SK-N-SH (cell line): ENCODE measurements at regions not wholly inside any gene's neighbourhood (a gene's known extent, or its start where the extent isn't known, plus 50 kb on each side); places are given as distances from the start of the nearest gene placed in this dataset.
"Not testable (repeated sequence)": the region's sequence is repeated elsewhere in the genome, so short reads cannot be mapped to it uniquely, and the experiment has no call there.

ENCODE experiments used
- CTCF ChIA-PET: fragments of 300-600, 350-600 bp; formaldehyde crosslinking; extraction: SDS; loops from one replicate; lab custom pipeline; 2021; lab: Yijun Ruan, JAX
- POLR2A ChIA-PET: fragments of 350-600 bp; sonication (Branson Sonifier 250); formaldehyde crosslinking; extraction: SDS; loops from one replicate; lab custom pipeline; 2020; ENCODE audit warnings: antibody characterized with exemption, inconsistent platforms; lab: Yijun Ruan, JAX
- DNase-seq: peaks from one replicate; pipeline ENCODE4 v3.0.0; 2012
- H2AFZ ChIP-seq: fragments of 200-600 bp; sonication (generic); 2 replicates; pipeline ENCODE4 v1.8.1; 2016; ENCODE audit warnings: antibody characterized with exemption, mild to moderate bottlenecking, low read depth
- H3F3A ChIP-seq: fragments of 200-600 bp; sonication (generic); replicated peaks from 2 replicates; pipeline ENCODE3; 2016; ENCODE audit warnings: antibody characterized with exemption, mild to moderate bottlenecking; ENCODE audit not compliant: insufficient read depth
- H3K27ac ChIP-seq, 2 experiments: fragments of 200-500 bp in 1 of 2; fragments of 200-600 bp in 1 of 2; sonication (Bioruptor generic) in 1 of 2; sonication (generic), shearing (Covaris generic) in 1 of 2; 2 replicates each; pipeline versions ENCODE4 v1.5.1 to v1.6.1; 2014 to 2016; ENCODE audit warnings: low read depth in 2 of 2, inconsistent platforms in 1 of 2, low read length in 1 of 2, mild to moderate bottlenecking in 1 of 2, mixed read lengths in 1 of 2
- H3K27me3 ChIP-seq: fragments of 200-600 bp; sonication (generic), shearing (Covaris generic); 2 replicates; pipeline ENCODE4 v1.6.1; 2016; ENCODE audit warnings: mixed run types; ENCODE audit not compliant: insufficient read depth
- H3K36me3 ChIP-seq, 2 experiments: fragments of 200-500 bp in 1 of 2; fragments of 200-600 bp in 1 of 2; sonication (Bioruptor generic) in 1 of 2; sonication (generic) in 1 of 2; replicated peaks in 1 of 2; 2 replicates each; pipeline versions ENCODE3 to v1.5.1; 2014 to 2016; ENCODE audit warnings: low read length in 1 of 2, mild to moderate bottlenecking in 1 of 2; ENCODE audit not compliant: insufficient read depth in 2 of 2, control insufficient read depth in 1 of 2
- H3K4me1 ChIP-seq, 2 experiments: fragments of 200-500 bp in 1 of 2; fragments of 200-600 bp in 1 of 2; sonication (Bioruptor generic) in 1 of 2; sonication (generic), shearing (Covaris generic) in 1 of 2; 2 replicates each; pipeline versions ENCODE4 v1.5.1 to v1.6.1; 2014 to 2016; ENCODE audit warnings: low read depth in 1 of 2, low read length in 1 of 2, mixed run types in 1 of 2; ENCODE audit not compliant: insufficient read depth in 2 of 2, control insufficient read depth in 1 of 2
- H3K4me2 ChIP-seq: fragments of 200-600 bp; sonication (generic), shearing (Covaris generic); 2 replicates; pipeline ENCODE4 v1.6.1; 2017; ENCODE audit warnings: mixed run types
- H3K4me3 ChIP-seq, 2 experiments: fragments of 200-500 bp in 1 of 2; fragments of 200-600 bp in 1 of 2; sonication (Bioruptor generic) in 1 of 2; sonication (generic), shearing (Covaris generic) in 1 of 2; 2 replicates each; pipeline versions ENCODE4 v1.5.1 to v1.8.1; 2014 to 2016; ENCODE audit warnings: low read depth in 2 of 2, inconsistent platforms in 1 of 2, low read length in 1 of 2, mild to moderate bottlenecking in 1 of 2, mixed read lengths in 1 of 2, moderate library complexity in 1 of 2
- H3K79me2 ChIP-seq: fragments of 200-600 bp; sonication (generic); 2 replicates; pipeline ENCODE4 v1.8.1; 2017; ENCODE audit warnings: mild to moderate bottlenecking; ENCODE audit not compliant: insufficient read depth
- H3K9ac ChIP-seq: fragments of 200-600 bp; sonication (generic); 2 replicates; pipeline ENCODE4 v1.6.1; 2017; ENCODE audit warnings: mixed run types
- H3K9me2 ChIP-seq: fragments of 200-600 bp; sonication (generic); 2 replicates; pipeline ENCODE4 v1.6.1; 2017; ENCODE audit warnings: mixed run types
- H3K9me3 ChIP-seq: fragments of 200-600 bp; sonication (generic); 2 replicates; pipeline ENCODE4 v1.6.1; 2017; ENCODE audit warnings: mixed run types, mild to moderate bottlenecking, moderate library complexity
- H4K20me1 ChIP-seq: fragments of 200-600 bp; sonication (generic); 2 replicates; pipeline ENCODE4 v1.6.1; 2017; ENCODE audit warnings: mild to moderate bottlenecking, mixed run types; ENCODE audit not compliant: insufficient read depth
- EZH2phosphoT487 ChIP-seq: fragments of 200-600 bp; sonication (generic); IDR thresholded peaks from 2 replicates; pipeline ENCODE4 v1.6.1; 2017; ENCODE audit warnings: low read depth, mixed run types, mild to moderate bottlenecking, antibody characterized with exemption, moderate library complexity, borderline replicate concordance
- FOSL2 ChIP-seq: IDR thresholded peaks from 2 replicates; pipeline ENCODE4 v1.4.0; 2012; ENCODE audit warnings: low read depth, mild to moderate bottlenecking, moderate library complexity, borderline replicate concordance
- FOXJ3 ChIP-seq: sonication (generic); formaldehyde crosslinking; IDR thresholded peaks from 2 replicates; pipeline ENCODE4 v1.5.1; 2020; ENCODE audit warnings: mild to moderate bottlenecking, missing genetic modification reagents
- GABPA ChIP-seq: IDR thresholded peaks from 2 replicates; pipeline ENCODE4 v1.4.0; 2012; ENCODE audit warnings: low read depth, mild to moderate bottlenecking
- GATA2 ChIP-seq: sonication (generic); formaldehyde crosslinking; IDR thresholded peaks from 2 replicates; pipeline ENCODE4 v1.5.0; 2020; ENCODE audit warnings: mild to moderate bottlenecking, missing genetic modification reagents
- IRF3 ChIP-seq: fragments of 150-350 bp; IDR thresholded peaks from 2 replicates; pipeline ENCODE4 v1.6.1; 2016; ENCODE audit warnings: mild to moderate bottlenecking, low read depth, low read length
- MXI1 ChIP-seq: IDR thresholded peaks from 2 replicates; pipeline ENCODE4 v1.6.1; 2012; ENCODE audit warnings: mild to moderate bottlenecking, low read depth, low read length, improper control_type of control experiment
- NFIC ChIP-seq: IDR thresholded peaks from 2 replicates; pipeline ENCODE4 v1.4.0; 2012; ENCODE audit warnings: borderline replicate concordance
- NRF1 ChIP-seq: IDR thresholded peaks from 2 replicates; pipeline ENCODE4 v1.6.1; 2012; ENCODE audit warnings: low read depth, mild to moderate bottlenecking, low read length
- PBX3 ChIP-seq: IDR thresholded peaks from 2 replicates; pipeline ENCODE4; 2012
- RFX5 ChIP-seq: IDR thresholded peaks from 2 replicates; pipeline ENCODE4 v1.6.1; 2012; ENCODE audit warnings: mild to moderate bottlenecking, improper control_type of control experiment, low read length
- SMC3 ChIP-seq: IDR thresholded peaks from 2 replicates; pipeline ENCODE4 v1.6.1; 2012; ENCODE audit warnings: low read depth, low read length, improper control_type of control experiment
- WGBS: methylation state at CpG from one replicate; pipeline ENCODE4 v1.1.6; 2017; ENCODE audit warnings: low lambda C conversion rate; 5-methylcytosine and 5-hydroxymethylcytosine counted together
- TF ChIP-seq, protein P1 (sequence below): fragments of 200-600 bp; sonication (generic); IDR thresholded peaks from 2 replicates; pipeline ENCODE4 v1.6.1; 2017; ENCODE audit warnings: antibody characterized with exemption, mild to moderate bottlenecking, moderate library complexity
- TF ChIP-seq, protein P2 (sequence below): fragments of 150-350 bp; IDR thresholded peaks from 2 replicates; pipeline ENCODE4 v1.6.1; 2017; ENCODE audit warnings: antibody characterized with exemption, low read length, low read depth, borderline replicate concordance
- TF ChIP-seq, protein P3 (sequence below): IDR thresholded peaks from 2 replicates; pipeline ENCODE4 v1.6.1; 2012; ENCODE audit warnings: mild to moderate bottlenecking, low read depth, low read length, moderate library complexity

DNA sequence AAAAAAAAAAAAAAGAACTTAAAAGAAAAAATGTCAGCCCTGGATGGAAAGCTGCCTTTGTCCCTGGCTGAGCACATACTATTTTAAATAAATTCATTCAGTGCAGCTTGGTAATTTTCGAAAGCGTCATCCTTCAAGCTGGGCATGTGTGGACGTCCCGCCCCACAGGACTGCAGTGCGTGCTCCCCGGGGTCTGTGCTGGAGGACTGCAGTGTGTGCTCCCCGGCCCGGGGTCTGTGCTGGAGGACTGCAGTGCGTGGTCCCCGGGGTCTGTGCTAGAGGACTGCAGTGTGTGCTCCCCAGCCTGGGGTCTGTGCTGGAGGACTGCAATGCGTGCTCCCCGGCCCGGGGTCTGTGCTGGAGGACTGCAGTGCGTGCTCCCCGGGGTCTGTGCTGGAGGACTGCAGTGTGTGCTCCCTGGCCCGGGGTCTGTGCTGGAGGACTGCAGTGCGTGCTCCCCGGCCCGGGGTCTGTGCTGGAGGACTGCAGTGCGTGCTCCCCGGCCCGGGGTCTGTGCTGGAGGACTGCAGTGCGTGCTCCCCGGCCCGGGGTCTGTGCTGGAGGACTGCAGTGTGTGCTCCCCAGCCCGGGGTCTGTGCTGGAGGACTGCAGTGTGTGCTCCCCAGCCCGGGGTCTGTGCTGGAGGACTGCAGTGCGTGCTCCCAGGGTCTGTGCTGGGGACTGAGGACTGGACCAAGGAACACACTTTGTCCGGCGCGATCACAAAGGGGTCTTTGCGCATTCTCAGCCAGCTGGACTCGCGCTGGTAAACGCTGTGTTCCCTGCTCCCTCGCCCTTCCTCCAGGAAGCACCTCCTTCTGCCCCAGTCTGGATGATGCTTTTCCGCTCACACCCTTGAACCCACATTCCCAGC lies 86.3 kb downstream of the CPN2 start:
- H3K27ac ChIP-seq = peak overlapping the region in 1 of 2 experiments; percentile 64; a peak in 2 of 4 replicates
- not testable (repeated sequence) for H3K9ac ChIP-seq
- 90% methylated on average over 7 of the region's 37 CpGs for WGBS

GRCh38 chr3:194265505-194265892 lies 85.6 kb downstream of the CPN2 start:
- WGBS = 13% methylated on average over 7 of the region's 19 CpGs
- no peaks in the 10 kb centered on the region for H3K79me2 ChIP-seq
- no peaks in the 10 kb centered on the region for H3K36me3 ChIP-seq
- ChIA-PET POLR2A (interaction anchor here (0.7 to 1.1 kb wide), 4 partner anchors 10 to 126 kb away, joined by 3 to 4 read pairs (median 3); no protein-coding TSS in a partner anchor), CTCF (interaction anchor here (1.1 to 3.8 kb wide), 7 partner anchors 9 to 485 kb away, joined by 3 to 22 read pairs (median 5); no protein-coding TSS in a partner anchor)
- no peaks in the 10 kb centered on the region for H4K20me1 ChIP-seq
- no peak overlapping the region for H3K9ac ChIP-seq
- H3F3A ChIP-seq = no peaks in the 10 kb centered on the region
- peaks cover 0 to 33% of the 10 kb centered on the region in 2 experiments; a peak in 2 of 4 replicates for H3K4me1 ChIP-seq
- DNase-seq = peak; percentile 83
- H3K4me2 ChIP-seq = peak overlapping the region; percentile 63; the same call in 1 of the 2 replicates
- H2AFZ ChIP-seq = 0 out of 2 replicates have a peak overlapping the region, but pooled peaks have one; percentile 51
- H3K9me2 ChIP-seq = no peaks in the 10 kb centered on the region
- no peaks in the 10 kb centered on the region for H3K9me3 ChIP-seq
- no peak overlapping the region for H3K4me3 ChIP-seq
- no peaks in the 10 kb centered on the region for H3K27me3 ChIP-seq
- peak overlapping the region in 1 of 2 experiments; percentile 64; a peak in 2 of 4 replicates for H3K27ac ChIP-seq
- TF ChIP-seq FOSL2 (no peak), NFIC (peak; percentile 34; the same call in 1 of the 2 replicates), RFX5 (no peak), PBX3 (0 out of 2 replicates have a peak, but pooled peaks have one; percentile 6), MXI1 (no peak), GATA2 (CRISPR knock-in tag) (no peak), GABPA (no peak), EZH2phosphoT487 (no peak), SMC3 (no peak), IRF3 (no peak), FOXJ3 (CRISPR knock-in tag) (no peak), NRF1 (no peak)
- TF ChIP-seq, protein P1, sequence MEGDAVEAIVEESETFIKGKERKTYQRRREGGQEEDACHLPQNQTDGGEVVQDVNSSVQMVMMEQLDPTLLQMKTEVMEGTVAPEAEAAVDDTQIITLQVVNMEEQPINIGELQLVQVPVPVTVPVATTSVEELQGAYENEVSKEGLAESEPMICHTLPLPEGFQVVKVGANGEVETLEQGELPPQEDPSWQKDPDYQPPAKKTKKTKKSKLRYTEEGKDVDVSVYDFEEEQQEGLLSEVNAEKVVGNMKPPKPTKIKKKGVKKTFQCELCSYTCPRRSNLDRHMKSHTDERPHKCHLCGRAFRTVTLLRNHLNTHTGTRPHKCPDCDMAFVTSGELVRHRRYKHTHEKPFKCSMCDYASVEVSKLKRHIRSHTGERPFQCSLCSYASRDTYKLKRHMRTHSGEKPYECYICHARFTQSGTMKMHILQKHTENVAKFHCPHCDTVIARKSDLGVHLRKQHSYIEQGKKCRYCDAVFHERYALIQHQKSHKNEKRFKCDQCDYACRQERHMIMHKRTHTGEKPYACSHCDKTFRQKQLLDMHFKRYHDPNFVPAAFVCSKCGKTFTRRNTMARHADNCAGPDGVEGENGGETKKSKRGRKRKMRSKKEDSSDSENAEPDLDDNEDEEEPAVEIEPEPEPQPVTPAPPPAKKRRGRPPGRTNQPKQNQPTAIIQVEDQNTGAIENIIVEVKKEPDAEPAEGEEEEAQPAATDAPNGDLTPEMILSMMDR = no peak
- TF ChIP-seq, protein P2, sequence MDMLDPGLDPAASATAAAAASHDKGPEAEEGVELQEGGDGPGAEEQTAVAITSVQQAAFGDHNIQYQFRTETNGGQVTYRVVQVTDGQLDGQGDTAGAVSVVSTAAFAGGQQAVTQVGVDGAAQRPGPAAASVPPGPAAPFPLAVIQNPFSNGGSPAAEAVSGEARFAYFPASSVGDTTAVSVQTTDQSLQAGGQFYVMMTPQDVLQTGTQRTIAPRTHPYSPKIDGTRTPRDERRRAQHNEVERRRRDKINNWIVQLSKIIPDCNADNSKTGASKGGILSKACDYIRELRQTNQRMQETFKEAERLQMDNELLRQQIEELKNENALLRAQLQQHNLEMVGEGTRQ = no peak
- TF ChIP-seq, protein P3, sequence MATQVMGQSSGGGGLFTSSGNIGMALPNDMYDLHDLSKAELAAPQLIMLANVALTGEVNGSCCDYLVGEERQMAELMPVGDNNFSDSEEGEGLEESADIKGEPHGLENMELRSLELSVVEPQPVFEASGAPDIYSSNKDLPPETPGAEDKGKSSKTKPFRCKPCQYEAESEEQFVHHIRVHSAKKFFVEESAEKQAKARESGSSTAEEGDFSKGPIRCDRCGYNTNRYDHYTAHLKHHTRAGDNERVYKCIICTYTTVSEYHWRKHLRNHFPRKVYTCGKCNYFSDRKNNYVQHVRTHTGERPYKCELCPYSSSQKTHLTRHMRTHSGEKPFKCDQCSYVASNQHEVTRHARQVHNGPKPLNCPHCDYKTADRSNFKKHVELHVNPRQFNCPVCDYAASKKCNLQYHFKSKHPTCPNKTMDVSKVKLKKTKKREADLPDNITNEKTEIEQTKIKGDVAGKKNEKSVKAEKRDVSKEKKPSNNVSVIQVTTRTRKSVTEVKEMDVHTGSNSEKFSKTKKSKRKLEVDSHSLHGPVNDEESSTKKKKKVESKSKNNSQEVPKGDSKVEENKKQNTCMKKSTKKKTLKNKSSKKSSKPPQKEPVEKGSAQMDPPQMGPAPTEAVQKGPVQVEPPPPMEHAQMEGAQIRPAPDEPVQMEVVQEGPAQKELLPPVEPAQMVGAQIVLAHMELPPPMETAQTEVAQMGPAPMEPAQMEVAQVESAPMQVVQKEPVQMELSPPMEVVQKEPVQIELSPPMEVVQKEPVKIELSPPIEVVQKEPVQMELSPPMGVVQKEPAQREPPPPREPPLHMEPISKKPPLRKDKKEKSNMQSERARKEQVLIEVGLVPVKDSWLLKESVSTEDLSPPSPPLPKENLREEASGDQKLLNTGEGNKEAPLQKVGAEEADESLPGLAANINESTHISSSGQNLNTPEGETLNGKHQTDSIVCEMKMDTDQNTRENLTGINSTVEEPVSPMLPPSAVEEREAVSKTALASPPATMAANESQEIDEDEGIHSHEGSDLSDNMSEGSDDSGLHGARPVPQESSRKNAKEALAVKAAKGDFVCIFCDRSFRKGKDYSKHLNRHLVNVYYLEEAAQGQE = 0 out of 2 replicates have a peak, but pooled peaks have one; percentile 2

More for the DNA sequence above, 86.3 kb downstream of the CPN2 start:
- DNase-seq, H3F3A ChIP-seq, H3K4me3 ChIP-seq, H3K9me3 ChIP-seq, H3K9me2 ChIP-seq, H4K20me1 ChIP-seq, H3K79me2 ChIP-seq, H3K27me3 ChIP-seq, H3K36me3 ChIP-seq: not testable (repeated sequence)
- 0 out of 2 replicates have a peak overlapping the region, but pooled peaks have one; percentile 51 for H2AFZ ChIP-seq
- H3K4me2 ChIP-seq = peak overlapping the region; percentile 63; the same call in 1 of the 2 replicates
- CTCF ChIA-PET = interaction anchor here (1.1 to 3.8 kb wide), 6 partner anchors 8 to 51 kb away, joined by 3 to 22 read pairs (median 4); no protein-coding TSS in a partner anchor
- peaks cover 0 to 29% of the 10 kb centered on the region in 2 experiments; a peak in 2 of 4 replicates for H3K4me1 ChIP-seq
- POLR2A ChIA-PET = interaction anchor here (0.7 to 1.0 kb wide), 4 partner anchors 9 to 18 kb away, joined by 3 to 5 read pairs (median 4); no protein-coding TSS in a partner anchor
